GM18511 (cell line): ENCODE measurements at regions not wholly inside any gene's neighbourhood (a gene's known extent, or its start where the extent isn't known, plus 50 kb on each side); places are given as distances from the start of the nearest gene placed in this dataset.
"Not testable (repeated sequence)": the region's sequence is repeated elsewhere in the genome, so short reads cannot be mapped to it uniquely, and the experiment has no call there.

Experiments used
- ATAC-seq: cut with Tn5 transposase; IDR thresholded peaks from one replicate; pipeline ENCODE4 v1.9.1; 2021; ENCODE audit warnings: mild to moderate bottlenecking, moderate library complexity; ENCODE audit not compliant: unreplicated experiment

GRCh38 chr10:28354511-28354910 is 51.6 kb upstream of the MPP7 start:
- ATAC-seq: no peak

- no peak for ATAC-seq
These were observed 52.5 kb upstream of the MPP7 start for GRCh38 chr10:28355376-28355775.

DNA sequence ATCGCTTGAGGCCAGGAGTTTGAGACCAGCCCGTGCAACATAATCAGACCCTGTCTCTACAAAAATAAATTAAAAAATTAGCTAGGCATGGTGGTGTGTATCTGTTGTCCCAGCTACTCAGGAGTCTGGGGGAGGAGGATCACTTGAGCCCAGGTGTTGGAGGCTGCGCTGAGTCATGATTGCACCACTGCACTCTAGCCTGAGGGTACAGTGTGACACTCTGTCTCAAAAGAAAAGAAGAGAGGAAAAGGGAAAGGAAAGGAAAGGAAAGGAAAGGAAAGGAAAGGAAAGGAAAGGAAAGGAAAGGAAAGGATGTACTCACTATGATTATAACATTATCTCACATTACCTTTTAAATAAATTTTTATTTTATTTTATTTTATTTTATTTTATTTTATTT is 56.5 kb upstream of the MPP7 start:
- ATAC-seq: no peak

DNA sequence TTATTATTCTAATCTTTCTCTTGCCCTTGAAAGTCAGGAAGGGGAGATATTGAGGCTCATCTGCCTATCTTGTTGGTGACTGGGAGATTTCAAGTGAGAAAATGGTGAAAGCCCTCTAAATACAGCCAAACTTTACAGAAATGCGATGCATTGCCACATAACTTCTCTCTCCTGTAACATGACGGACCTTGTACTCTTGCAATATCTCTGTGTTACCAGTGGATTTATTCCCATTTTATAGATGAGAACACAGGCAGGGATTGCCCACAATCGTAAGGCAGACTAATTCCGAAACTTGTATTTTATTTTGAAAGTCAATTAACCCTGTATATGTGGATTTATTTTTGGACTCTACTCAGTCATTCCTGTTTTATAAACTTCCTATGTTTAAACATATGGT is 57.3 kb upstream of the MPP7 start:
- no peak for ATAC-seq

- ATAC-seq: no peak
These were observed 60.5 kb upstream of the MPP7 start for GRCh38 chr10:28363376-28363775.

GRCh38 chr10:28365840-28366239 is 63.0 kb upstream of the MPP7 start:
- no peak for ATAC-seq

- no peak for ATAC-seq
These were observed 64.1 kb upstream of the MPP7 start for GRCh38 chr10:28366994-28367393.

DNA sequence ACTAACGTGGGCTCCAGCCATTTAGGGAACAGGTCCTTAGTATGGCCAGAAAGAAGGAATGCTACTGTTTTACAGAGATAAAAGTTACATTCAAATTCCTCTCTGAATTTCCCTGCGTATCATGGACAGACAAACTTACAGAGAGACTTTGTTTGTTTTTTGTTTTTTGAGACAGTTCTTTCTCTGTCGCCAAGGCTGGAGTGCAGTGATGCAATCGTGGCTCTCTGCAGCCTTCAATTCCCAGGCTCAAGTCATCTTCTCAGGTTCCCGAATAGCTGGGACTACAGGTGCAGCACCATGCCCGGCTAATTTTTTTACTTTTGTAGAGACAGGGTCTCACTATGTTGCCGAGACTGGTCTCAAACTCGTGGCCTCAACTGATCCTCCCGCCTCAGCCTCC is 64.5 kb upstream of the MPP7 start:
- no peak for ATAC-seq

DNA sequence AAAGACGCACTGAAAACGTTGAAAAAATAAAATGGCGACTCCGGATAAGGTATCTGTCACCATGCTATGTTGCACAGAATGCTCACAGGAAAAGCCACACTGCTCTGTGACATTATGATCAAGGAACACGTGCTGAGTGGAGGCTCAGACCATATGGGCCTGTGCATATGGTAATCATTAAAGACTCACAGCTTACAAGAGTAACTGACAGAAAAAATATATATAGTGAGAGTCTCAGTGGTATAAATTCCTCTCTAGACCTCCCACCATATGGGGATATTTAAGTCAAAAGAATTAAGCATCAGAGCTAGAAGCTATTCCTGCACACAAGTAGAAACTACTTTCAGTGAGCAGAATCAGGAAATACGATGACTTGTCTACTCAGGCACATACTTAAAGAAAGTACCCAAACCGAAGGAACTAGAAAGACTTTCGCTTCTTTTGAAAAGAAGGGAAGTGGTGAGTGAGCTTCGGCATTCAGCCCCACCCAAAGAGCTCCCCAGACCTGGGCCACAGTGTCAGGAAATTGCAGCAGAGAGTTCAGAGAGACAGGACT is 65.1 kb upstream of the MPP7 start:
- ATAC-seq: peak; percentile 98

- ATAC-seq: no peak
These were observed 67.4 kb upstream of the MPP7 start for GRCh38 chr10:28370107-28370835.

DNA sequence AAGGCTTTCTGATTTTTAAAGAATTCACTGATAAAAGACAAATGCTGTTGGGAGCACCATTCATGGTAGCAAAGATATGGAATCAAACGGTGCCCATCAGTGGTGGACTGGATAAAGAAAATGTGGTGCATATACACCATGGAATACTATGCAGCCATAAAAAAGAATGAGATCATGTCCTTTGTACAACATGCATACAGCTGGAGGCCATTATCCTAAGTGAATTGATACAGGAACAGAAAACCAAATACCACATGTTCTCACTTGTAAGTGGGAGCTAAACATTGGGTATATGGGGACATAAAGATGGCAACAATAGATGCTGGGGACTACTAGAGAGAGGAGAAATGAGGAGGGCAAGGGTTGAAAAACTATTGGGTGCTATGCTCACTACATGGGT is 68.8 kb upstream of the MPP7 start:
- not testable (repeated sequence) for ATAC-seq

DNA sequence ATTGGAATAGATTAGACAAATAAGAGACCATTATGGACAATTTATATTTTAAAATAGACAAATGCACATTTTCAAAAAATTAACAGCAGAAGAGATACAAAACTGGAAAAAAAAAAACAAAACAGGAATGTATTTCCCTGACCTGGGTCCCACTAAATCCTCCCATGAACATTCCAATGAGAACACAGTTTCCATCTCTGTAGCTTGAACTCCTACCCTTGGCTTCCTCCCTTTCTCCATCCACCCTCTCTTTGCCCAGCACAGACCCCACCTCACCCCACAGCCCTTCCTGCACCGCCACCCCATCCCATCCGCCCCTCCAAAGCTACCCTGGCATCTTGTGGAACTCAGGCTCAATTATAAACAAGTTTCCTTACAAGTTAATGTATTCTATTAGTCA is 71.2 kb upstream of the MPP7 start:
- no peak for ATAC-seq

DNA sequence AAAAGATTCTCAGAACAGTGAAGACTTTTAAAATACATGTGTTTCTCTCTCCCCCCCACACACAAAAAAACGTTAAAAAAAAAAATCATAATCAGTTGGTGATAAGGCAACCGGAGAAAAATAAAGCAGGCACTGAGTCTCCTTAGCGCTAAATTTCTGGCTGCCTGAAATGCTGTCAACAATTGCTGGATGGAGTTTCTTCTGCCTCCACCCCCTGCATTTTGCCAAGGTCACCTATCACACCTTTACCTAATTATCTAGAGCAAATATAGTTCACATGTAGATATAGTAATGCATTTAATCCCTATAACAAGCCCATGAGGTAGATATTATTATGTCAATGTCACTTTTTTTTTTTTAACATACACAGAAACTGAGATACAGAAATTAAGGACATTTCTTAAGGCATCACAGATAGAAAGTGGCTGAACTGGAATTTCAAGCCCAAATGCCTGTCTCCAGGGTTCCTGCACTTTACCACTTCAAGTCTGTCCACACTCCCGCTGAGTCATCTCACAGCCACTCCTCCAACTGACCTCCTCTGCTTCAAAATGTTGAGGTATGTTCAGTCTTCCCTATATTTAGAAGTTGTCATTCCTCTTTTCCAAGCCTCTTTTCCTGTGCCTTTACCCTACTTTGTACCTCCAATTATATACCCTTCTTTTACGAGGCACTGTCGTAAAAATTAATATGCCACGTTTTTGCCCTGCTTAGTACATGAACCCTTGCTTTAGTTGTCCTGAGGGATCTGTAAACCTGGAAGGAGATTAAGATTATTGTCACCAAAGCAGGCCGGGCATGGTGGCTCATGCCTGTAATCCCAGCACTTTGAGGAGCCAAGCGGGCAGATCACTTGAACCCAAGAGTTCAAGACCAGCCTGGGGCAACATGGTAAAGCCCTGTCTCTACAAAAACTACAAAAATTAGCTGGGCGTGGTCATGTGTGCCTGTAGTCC is 72.8 kb upstream of the MPP7 start:
- ATAC-seq: no peak

GRCh38 chr10:28378986-28379585 is 76.2 kb upstream of the MPP7 start:
- no peak for ATAC-seq

DNA sequence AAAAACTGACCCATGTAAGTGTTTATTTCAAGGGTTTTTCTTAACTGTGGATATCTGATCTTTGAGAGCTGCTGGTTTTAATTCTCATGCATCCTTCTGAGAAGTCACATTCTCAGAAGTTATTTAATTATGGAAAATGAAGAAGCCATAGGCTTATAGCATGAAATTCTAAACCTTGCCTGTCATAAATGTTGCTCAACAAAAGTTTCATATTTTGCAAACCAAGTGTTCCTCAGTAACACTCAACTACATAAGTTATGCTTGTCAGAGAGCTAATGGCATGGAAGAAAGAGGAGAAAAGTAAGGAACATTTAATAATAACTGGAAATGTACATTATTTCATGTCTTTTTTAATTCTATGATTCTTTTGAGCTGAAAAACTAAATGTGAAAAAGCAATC is 78.6 kb upstream of the MPP7 start:
- ATAC-seq: no peak

DNA sequence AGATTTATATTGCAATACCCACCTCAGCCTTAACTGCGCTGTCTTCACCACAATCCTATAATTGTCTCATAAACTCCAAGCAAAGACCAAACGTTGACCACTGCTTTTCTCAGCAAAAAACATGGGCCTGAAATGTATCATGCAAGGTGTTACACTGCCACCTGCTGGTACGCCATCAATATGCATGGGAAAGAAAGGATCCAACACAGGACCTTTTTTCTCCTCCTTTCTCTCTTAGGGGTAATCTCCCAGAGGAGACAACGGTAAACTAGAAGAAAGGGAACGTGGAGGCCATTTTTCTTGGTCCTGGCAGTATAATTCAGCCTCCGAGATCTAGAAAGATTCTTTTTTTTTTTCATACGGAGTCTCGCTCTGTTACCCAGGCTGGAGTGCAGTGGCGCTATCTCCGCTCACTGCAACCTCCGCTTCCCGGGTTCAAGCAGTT is 79.1 kb upstream of the MPP7 start:
- ATAC-seq: peak; percentile 89

DNA sequence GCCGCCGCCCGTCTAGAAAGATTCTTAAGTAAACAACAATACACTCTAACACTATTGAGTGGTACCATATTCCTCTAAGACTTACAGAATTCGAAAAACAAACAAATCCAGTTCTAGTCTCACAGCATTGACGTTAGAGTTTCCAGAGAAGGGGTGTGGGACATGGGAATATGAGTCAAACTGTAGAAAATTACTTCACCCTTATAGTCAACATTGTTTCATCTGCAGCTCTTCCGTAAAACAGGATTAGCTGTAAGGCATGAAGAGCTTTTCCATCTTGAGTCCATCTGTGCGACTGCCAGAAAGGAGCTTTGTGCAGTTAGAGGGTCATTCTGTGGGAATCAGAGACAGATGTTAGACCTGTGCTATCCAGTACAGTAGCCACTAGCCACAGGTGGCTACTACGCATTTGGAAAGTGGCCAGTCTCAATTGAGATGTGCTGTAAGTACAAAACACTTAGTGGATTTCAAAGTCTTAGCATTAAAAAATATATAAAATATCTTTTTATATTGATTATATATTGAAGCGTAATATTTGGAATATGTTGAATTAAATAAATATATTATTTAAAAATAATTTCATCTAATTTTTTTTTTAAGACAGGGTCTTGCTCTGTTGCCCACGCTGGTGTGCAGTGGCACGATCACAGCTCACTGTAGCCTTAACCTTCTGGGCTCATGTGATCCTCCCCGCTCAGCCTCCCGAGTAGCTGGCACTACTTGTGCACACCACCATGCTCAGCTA is 79.8 kb upstream of the MPP7 start:
- no peak for ATAC-seq

GRCh38 chr10:28384557-28384956 is 81.7 kb upstream of the MPP7 start:
- ATAC-seq: no peak

DNA sequence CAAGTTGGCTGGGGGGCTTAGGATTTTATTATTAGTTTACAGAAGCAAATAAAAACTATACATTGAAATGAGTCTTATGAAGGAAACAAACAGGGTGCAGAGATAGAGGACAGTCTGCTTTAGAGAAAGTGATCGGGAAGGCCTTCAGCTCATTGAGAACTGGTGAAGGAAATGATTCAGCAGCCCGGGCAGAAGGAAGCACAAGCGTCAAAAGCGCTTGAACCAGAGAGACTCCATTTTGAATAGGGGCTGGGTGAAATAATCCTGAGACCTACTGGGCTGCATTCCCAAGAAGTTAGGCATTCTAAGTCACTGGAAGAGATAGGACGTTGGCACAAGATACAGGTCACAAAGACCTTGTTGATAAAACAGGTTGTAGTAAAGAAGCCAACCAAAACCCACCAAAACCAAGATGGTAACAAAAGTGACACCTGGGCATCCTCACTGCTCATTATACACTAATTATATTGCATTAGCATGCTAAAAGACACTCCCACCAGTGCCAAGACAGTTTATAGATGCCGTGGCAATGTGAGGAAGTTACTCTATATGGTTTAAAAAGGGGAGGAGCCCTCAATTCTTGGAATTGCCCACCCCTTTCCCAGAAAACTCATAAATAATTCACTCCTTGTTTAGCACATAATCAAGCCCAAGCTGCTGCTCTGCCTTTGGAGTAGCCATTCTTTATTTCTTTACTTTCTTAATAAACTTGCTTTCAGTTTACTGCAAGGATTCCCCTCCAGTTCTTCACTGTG is 83.1 kb upstream of the MPP7 start:
- ATAC-seq: no peak

DNA sequence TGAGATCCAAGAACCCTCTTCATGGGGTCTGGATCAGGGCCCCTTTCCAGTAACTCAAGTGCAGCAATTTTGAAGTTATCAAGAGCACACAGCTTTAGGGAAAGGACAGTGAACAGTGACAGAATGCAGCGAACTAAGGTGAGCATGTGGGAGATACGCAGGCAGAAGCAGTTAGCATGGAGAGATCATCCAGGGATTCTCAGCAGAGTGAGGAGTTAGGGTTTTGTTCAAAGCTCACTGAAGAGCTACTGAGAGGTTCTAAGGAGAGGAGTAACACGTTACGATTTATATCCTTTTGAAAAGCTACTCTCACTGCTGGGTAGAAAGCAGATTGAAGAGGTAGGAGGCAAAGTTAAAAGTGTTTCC is 83.6 kb upstream of the MPP7 start:
- ATAC-seq: no peak
